Body of pancreas (tissue), 4 donors: ENCODE measurements at regions not wholly inside any gene's neighbourhood (a gene's known extent, or its start where the extent isn't known, plus 50 kb on each side); places are given as distances from the start of the nearest gene placed in this dataset.

ENCODE experiments used
- CTCF ChIP-seq, 7 experiments: fragments of 450-650 bp in 4 of 7; fragments of 200-600 bp in 3 of 7; sonication (generic) in 3 of 7; IDR thresholded peaks; one replicate each; pipeline ENCODE4 v1.5.1; 2016 to 2019; ENCODE audit warnings: antibody characterized with exemption in 7 of 7
- POLR2A ChIP-seq, 3 donors: fragments of 450-650 bp; IDR thresholded peaks; one replicate each; pipeline ENCODE4 v1.6.1; 2016; ENCODE audit warnings: antibody characterized with exemption in 3 of 3, mild to moderate bottlenecking in 2 of 3

- TF ChIP-seq CTCF (IDR thresholded peaks at IDR 0.05) = no peak
- no peak for TF ChIP-seq POLR2A (IDR thresholded peaks at IDR 0.05)
Measured at GRCh38 chr20:11697646-11698045, 220.0 kb upstream of the BTBD3 start.
